HG03045 (cell line): ENCODE measurements at regions not wholly inside any gene's neighbourhood (a gene's known extent, or its start where the extent isn't known, plus 50 kb on each side); places are given as distances from the start of the nearest gene placed in this dataset.

ENCODE experiments used
- ATAC-seq: cut with Tn5 transposase; IDR thresholded peaks from one replicate; pipeline ENCODE4 v1.9.1; 2021; ENCODE audit warnings: mild to moderate bottlenecking, moderate library complexity; ENCODE audit not compliant: unreplicated experiment

- ATAC-seq, result no peak
Observed at GRCh38 chr6:120671519-120671918, 662.8 kb downstream of the TBC1D32 start.

- no peak for ATAC-seq
Observed at GRCh38 chr6:120652506-120652905, 681.8 kb downstream of the TBC1D32 start.

- no peak for ATAC-seq
Observed at GRCh38 chr6:120648713-120649112, 685.6 kb downstream of the TBC1D32 start.

GRCh38 chr6:120646101-120646500 lies 688.2 kb downstream of the TBC1D32 start:
- ATAC-seq, result no peak

GRCh38 chr6:120632975-120633374 lies 701.3 kb downstream of the TBC1D32 start:
- ATAC-seq, result no peak

GRCh38 chr6:120627612-120628011 lies 706.7 kb downstream of the TBC1D32 start:
- no peak for ATAC-seq

GRCh38 chr6:120622127-120622631 lies 712.1 kb downstream of the TBC1D32 start:
- ATAC-seq, result no peak

- no peak for ATAC-seq
Observed at GRCh38 chr6:120620900-120621299, 713.4 kb downstream of the TBC1D32 start.

- ATAC-seq, result no peak
Observed at GRCh38 chr6:120615238-120615637, 719.0 kb downstream of the TBC1D32 start.

GRCh38 chr6:120614723-120615122 lies 719.6 kb downstream of the TBC1D32 start:
- no peak for ATAC-seq

GRCh38 chr6:120608826-120609225 lies 725.5 kb downstream of the TBC1D32 start:
- ATAC-seq, result no peak

GRCh38 chr6:120606743-120607142 lies 727.5 kb downstream of the TBC1D32 start:
- ATAC-seq, result no peak

- no peak for ATAC-seq
Observed at GRCh38 chr6:120604510-120604909, 729.8 kb downstream of the TBC1D32 start.

- no peak for ATAC-seq
Observed at GRCh38 chr6:120590611-120591010, 743.7 kb downstream of the TBC1D32 start.

GRCh38 chr6:120588424-120588823 lies 745.9 kb downstream of the TBC1D32 start:
- ATAC-seq, result no peak

- no peak for ATAC-seq
Observed at GRCh38 chr6:120587381-120587780, 746.9 kb downstream of the TBC1D32 start.

- no peak for ATAC-seq
Observed at GRCh38 chr6:120584111-120584760, 750.0 kb downstream of the TBC1D32 start.

- no peak for ATAC-seq
Observed at GRCh38 chr6:120576061-120576460, 758.2 kb downstream of the TBC1D32 start.

- ATAC-seq, result no peak
Observed at GRCh38 chr6:120569714-120570113, 764.6 kb downstream of the TBC1D32 start.

- no peak for ATAC-seq
Observed at GRCh38 chr6:120564779-120565178, 769.5 kb downstream of the TBC1D32 start.

- ATAC-seq, result no peak
Observed at GRCh38 chr6:120558294-120558693, 776.0 kb downstream of the TBC1D32 start.

GRCh38 chr6:120557554-120557953 lies 776.7 kb downstream of the TBC1D32 start:
- no peak for ATAC-seq

GRCh38 chr6:120556491-120556890 lies 777.8 kb downstream of the TBC1D32 start:
- no peak for ATAC-seq
